ENCODE measurements at regions not wholly inside any gene's neighbourhood (a gene's known extent, or its start where the extent isn't known, plus 50 kb on each side); places are given as distances from the start of the nearest gene placed in this dataset.
"Not testable (repeated sequence)": the region's sequence is repeated elsewhere in the genome, so short reads cannot be mapped to it uniquely, and the experiment has no call there.

DNA sequence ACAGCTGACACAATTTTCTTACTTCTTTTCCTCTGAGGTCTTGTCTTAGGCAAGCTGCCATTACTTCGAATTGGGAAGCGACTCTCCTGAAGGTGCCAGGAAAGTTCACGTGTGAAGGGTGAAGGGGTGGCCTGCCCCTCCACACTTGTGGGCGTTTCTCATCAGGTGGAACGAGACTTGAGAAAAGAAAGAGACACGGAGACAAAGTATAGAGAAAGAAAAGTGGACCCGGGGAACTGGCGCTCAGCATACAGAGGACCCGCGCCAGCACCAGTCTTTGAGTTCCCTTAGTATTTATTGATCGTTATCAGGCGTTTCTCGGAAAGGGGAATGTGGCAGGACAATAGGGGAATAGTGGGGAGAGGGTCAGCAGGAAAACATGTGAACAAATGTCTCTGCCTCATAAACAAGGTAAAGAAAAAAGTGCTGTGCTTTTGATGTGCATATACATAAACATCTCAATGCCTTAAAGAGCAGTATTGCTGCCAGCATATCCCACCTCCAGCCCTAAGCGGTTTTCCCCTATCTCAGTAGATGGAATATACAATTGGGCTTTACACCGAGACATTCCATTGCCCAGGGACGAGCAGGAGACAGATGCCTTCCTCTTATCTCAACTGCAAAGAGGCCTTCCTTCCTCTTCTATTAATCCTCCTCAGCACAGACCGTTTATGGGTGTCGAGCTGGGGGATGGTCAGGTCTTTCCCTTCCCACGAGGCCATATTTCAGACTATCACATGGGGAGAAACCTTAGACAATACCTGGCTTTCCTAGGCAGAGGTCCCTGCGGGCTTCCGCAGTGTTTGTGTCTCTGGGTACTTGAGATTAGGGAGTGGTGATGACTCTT lies 367.0 kb upstream of the SGCG start:
- TF ChIP-seq, protein P1, sequence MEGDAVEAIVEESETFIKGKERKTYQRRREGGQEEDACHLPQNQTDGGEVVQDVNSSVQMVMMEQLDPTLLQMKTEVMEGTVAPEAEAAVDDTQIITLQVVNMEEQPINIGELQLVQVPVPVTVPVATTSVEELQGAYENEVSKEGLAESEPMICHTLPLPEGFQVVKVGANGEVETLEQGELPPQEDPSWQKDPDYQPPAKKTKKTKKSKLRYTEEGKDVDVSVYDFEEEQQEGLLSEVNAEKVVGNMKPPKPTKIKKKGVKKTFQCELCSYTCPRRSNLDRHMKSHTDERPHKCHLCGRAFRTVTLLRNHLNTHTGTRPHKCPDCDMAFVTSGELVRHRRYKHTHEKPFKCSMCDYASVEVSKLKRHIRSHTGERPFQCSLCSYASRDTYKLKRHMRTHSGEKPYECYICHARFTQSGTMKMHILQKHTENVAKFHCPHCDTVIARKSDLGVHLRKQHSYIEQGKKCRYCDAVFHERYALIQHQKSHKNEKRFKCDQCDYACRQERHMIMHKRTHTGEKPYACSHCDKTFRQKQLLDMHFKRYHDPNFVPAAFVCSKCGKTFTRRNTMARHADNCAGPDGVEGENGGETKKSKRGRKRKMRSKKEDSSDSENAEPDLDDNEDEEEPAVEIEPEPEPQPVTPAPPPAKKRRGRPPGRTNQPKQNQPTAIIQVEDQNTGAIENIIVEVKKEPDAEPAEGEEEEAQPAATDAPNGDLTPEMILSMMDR (IDR thresholded peaks at IDR 0.05) = not testable (repeated sequence)
- TF ChIP-seq EP300, POLR2A, POLR2AphosphoS5 (IDR thresholded peaks at IDR 0.05): not testable (repeated sequence)
